ENCODE measurements at regions not wholly inside any gene's neighbourhood (a gene's known extent, or its start where the extent isn't known, plus 50 kb on each side); places are given as distances from the start of the nearest gene placed in this dataset.

- no peak for TF ChIP-seq EZH2 (optimal IDR thresholded peaks at IDR 0.05; ENCODE audit: low read depth, low read length)
- no peak for TF ChIP-seq CTCF (IDR thresholded peaks at IDR 0.05; ENCODE audit: low read length)
These were observed 103.1 kb upstream of the SLC44A1 start for GRCh38 chr9:105141146-105141975.
